HG02798 (cell line): ENCODE measurements at regions not wholly inside any gene's neighbourhood (a gene's known extent, or its start where the extent isn't known, plus 50 kb on each side); places are given as distances from the start of the nearest gene placed in this dataset.
"Not testable (repeated sequence)": the region's sequence is repeated elsewhere in the genome, so short reads cannot be mapped to it uniquely, and the experiment has no call there.

Source experiments
- ATAC-seq: cut with Tn5 transposase; IDR thresholded peaks from one replicate; pipeline ENCODE4 v1.9.1; 2021; ENCODE audit warnings: mild to moderate bottlenecking; ENCODE audit not compliant: unreplicated experiment, poor library complexity

- no peak for ATAC-seq
Measured at GRCh38 chr6:81978230-81978629, 225.7 kb upstream of the TENT5A start.

DNA sequence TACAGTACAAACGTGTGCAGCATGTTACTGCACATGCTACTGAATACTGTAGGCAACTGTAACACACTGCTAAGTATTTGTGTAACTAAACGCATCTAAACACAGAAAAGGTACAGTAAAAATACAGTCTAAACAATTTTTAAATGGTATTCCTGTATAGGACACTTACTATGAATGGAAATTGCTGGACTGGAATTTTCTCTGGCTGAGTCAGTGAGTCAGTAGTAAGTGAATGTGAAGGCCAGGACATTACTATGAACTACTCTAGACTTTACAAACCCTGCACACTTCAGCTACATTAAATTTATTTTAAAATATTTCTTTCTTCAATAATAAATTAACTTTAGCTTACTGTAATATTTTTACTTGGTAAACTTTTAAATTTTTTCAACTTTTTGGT lies 225.0 kb upstream of the TENT5A start:
- ATAC-seq = no peak

DNA sequence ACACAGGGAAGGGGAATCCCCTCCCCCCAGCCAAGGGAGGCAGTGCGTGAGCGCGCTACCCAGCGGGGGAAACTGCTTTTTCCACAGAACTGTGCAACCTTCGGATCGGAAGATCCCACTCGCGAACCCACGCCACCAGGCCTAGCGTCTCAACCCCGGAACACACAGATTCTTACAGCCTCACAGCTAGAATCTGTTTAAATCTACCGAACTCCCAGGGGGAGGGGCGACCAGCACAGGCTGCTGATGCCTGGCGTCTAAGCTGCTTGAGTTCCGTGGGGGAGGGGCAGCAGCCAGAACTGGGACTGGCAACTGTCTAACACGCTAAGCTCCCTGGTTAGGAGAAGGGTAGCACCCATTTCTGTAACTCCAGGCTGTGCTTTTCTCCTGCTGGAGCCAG lies 217.3 kb upstream of the TENT5A start:
- no peak for ATAC-seq

GRCh38 chr6:81969011-81969410 lies 216.5 kb upstream of the TENT5A start:
- no peak for ATAC-seq

DNA sequence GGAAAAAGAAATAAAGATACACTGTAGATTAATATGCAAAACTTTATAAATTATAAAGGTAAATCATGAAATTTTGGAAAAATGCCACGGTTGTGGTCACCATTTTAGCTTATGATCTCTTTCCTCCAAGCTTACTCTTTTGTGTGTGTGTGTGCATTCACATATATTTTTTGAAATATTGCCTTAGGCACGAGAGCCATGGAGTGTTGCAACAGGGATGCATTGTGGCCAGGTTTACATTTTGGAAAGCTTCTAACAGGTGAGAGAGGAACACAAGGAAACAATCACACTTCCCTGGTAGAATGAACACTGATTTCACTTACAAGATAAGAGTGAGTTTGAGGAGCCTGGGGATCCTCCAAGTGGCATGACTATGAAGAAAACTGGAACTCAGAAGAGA lies 214.5 kb upstream of the TENT5A start:
- no peak for ATAC-seq

- ATAC-seq = no peak
Measured at GRCh38 chr6:81962198-81962597, 209.7 kb upstream of the TENT5A start.

GRCh38 chr6:81950877-81951276 lies 198.4 kb upstream of the TENT5A start:
- ATAC-seq = peak; percentile 84

DNA sequence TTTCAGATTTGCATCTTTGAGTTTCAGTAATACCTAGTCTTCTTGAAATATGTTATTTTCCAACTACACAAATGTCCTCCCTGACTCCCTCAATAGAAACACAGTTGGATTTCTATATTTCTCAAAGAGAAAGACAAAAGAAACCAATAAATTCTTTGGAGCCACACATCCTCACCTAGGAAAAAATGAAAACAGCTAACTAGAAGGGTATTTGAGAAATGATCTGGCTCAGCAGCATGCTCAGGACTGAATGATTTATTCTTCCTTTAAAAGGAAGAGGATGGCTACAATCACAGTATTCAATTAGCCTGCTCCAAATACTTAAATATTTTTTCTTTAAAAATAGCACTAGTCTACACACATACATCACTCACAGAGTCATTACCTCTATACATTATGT lies 196.4 kb upstream of the TENT5A start:
- no peak for ATAC-seq

DNA sequence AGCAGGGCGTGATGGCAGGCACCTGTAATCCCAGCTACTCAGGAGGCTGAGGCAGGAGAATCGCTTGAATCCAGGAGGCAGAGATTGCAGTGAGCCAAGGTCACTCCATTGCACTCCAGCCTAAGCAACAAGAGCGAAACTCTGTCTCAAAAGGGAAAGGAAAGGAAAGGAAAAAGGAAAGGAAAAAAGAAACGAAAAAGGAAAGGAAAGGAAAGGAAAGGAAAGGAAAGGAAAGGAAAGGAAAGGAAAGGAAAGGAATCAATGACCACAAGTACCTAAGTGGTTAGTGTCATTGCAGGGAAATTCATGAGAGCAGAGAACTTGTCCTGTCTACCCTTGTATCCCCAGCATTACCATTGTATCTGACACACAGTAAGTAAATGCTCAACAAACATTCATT lies 195.7 kb upstream of the TENT5A start:
- not testable (repeated sequence) for ATAC-seq

- ATAC-seq = no peak
Measured at GRCh38 chr6:81944661-81945060, 192.2 kb upstream of the TENT5A start.

GRCh38 chr6:81942842-81943241 lies 190.4 kb upstream of the TENT5A start:
- not testable (repeated sequence) for ATAC-seq

DNA sequence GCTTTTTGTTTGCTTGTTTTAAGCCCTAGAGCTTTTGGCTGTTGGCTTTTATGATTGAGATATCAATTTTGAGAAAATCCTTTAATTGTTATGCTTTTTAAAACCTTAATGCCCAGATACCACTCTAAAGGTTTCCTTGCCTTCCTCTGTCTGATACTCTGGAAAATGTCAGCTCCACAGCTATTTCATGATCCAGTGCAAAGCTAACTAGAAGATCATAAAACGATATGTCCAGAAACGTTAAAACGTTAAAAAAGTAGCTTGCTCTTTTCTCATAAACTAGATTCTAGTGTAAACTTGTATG lies 189.5 kb upstream of the TENT5A start:
- no peak for ATAC-seq

DNA sequence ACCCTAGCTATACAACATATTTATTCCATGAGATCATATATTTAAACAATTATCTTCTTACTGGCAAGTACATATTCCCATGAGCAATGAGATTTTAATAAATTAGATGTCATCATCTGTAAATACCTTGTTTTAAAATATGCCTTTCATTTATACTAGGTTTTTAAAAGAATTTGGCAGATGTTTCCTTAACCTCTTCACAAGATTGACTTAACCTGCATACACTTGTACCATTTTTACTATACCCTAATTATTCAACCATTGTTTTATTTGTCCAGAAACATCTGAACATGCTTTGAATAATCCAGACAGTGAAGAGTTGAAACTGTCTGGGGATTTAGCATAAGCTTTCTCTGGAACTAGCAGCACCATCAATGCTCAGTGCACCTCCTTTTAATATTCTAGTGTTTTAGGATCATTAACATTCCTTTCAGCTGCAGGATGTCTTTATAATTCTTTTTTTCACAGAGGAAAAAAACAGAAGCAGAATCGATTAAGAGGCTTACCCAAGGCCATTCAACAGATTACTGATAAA lies 188.0 kb upstream of the TENT5A start:
- ATAC-seq = no peak

DNA sequence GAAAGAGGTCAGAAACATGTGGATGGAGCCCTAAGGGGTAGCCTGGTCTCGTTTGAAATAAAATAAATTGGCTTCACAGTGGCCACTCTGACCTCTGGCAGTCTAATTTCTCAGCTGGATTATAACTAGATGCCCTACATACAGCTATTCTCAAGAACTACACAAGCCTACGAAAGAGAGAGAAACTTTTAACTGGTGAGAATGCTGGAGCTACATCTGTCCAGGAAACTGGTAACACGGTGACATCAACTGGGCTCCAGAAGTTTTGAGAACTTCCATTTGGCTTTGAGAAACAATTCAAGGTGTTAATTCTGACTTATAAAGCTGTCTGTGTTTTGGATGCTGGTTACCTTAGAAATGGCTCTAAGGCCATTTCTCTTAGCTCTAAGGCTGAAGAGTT lies 187.3 kb upstream of the TENT5A start:
- ATAC-seq = no peak

DNA sequence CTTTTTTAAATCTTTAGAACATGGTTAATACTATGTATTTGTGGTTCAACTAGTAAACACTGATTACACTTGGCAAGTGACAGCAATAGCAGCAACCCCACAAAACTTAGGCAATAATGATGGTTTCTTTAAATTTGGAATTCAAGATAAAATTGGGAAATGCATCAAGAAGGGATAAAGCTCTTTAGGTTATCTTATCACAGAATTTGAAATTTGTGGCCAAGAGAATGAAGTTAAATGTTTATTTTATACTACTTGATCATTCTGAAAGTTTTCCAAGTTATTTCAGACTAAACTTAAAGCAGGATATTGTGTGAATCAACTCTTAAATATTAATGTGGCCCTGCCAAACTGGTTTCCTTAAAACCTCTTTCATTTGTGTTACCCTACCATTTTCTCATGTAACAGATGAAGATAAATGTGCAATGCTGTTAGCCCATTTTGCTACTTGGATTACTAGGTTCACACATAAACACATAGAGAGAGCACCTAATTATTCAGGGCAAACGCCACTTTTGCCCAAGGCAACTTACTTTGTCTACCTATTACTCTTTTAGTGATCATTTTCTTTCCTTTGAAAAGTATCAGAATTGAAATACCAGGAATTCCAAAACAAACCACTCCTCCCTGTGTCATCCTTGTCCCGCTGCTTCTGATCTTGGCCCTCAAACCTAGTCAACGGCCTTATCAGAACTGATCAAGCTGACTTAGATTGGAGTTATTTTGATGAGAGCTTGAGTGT lies 186.7 kb upstream of the TENT5A start:
- ATAC-seq = no peak

DNA sequence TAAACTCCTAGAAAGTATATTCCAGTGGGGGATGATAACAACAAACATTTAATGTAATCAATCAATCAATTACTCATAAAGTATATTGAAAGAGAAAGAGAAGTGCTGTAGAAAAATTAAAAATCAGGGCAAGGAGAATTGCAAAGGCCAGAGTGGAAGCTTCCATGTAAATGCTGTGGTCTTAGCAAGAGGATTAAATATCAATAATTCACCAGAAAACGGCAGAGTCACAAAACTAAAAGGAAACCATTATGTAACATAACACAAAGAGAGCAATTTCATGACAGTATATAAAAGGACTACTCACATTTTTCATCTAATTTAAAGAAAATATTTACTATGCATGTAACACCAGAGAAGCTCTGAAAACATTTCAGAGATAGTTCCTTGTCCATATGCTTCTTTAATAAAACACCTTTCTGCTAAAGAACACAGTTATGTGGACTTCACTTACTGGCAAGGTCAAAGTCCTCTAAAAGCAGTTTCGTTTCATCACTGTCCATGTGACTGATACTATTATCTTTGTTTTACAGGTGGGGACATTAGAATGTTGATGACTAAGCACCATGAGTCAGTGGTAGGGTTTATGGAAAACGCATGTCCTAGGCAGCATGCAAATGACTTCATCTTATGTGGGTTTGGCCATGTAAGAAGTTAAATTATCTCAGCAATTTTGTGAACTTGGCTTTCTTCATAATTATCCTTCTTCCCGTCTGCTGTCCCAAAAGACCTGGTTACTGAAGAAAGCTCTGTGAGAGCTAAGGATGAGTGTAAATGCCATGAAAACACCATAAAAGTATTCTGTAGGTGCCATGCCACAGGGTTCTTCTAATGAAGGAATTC lies 185.8 kb upstream of the TENT5A start:
- ATAC-seq = peak; percentile 93

DNA sequence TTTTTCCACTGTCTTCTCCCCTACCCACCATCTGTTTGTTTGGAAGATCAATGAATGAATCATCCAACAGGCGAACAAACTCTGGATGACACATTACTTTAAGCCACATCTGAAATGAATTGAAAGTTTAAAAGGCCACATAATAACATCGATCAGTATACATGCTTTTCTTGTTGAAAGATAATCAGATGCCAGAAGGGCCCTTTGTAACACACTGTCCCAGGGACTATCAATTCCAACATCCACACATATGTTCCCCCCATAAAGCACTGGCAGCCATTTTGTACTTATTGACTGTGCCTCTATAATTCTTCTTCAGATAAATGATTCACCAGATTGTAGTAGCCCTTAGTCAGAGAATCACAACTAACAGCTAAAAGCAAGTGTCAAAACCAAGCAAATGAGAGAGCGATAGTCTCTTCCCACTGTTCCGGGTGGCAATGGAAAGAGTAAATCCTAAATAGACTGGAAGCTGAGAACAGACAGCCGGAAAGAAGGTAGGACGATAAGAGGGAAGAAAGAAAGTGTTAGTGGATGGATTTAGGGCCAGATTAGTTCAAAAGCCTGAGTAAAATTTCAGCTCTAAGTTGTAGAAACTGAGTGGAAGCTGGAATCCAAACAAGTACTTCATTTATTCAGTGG lies 184.9 kb upstream of the TENT5A start:
- no peak for ATAC-seq

- ATAC-seq = no peak
Measured at GRCh38 chr6:81934936-81935335, 182.5 kb upstream of the TENT5A start.

GRCh38 chr6:81933608-81934051 lies 181.1 kb upstream of the TENT5A start:
- ATAC-seq = no peak

DNA sequence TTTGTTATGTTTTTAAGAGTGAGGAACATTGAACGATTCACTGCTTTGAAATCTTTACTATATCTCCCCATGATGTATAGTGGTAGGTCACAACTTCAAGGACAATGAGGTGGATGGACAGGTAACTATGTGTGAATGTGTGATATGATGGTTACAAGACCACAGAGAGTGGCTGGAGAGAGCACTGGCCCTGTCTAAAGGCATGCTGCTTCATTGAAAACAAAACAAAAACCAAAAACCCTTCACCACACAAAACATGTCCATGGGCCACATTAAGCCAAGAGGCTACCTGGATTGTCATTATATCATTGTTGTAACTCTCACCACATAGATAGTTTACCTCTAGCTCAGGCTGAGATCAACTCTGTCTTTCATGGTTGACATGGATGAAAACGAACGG lies 180.6 kb upstream of the TENT5A start:
- peak; percentile 62 for ATAC-seq

- ATAC-seq = not testable (repeated sequence)
Measured at GRCh38 chr6:81932448-81932847, 180.0 kb upstream of the TENT5A start.
